ENCODE measurements at regions not wholly inside any gene's neighbourhood (a gene's known extent, or its start where the extent isn't known, plus 50 kb on each side); places are given as distances from the start of the nearest gene placed in this dataset.
"Not testable (repeated sequence)": the region's sequence is repeated elsewhere in the genome, so short reads cannot be mapped to it uniquely, and the experiment has no call there.

- no peak overlapping the region for H3K27ac ChIP-seq
- TF ChIP-seq ZFX (IDR thresholded peaks at IDR 0.05; ENCODE audit: borderline replicate concordance) = no peak
- TF ChIP-seq CTCF (IDR thresholded peaks at IDR 0.05) = peak; percentile 52
These were observed 53.9 kb upstream of the HEPH start for GRCh38 chrX:66110112-66110511.

GRCh38 chrX:66107860-66108259, 56.2 kb upstream of the HEPH start:
- H3K27ac ChIP-seq = not testable (repeated sequence)

GRCh38 chrX:66102398-66102797, 61.6 kb upstream of the HEPH start:
- H3K27ac ChIP-seq = not testable (repeated sequence)

GRCh38 chrX:66098162-66098561, 58.3 kb upstream of the VSIG4 start:
- H3K27ac ChIP-seq = no peak overlapping the region
- TF ChIP-seq ZFX (IDR thresholded peaks at IDR 0.05; ENCODE audit: borderline replicate concordance) (no peak), CTCF (IDR thresholded peaks at IDR 0.05) (no peak)

- H3K27ac ChIP-seq = not testable (repeated sequence)
These were observed 57.1 kb upstream of the VSIG4 start for GRCh38 chrX:66096987-66097386.

- H3K27ac ChIP-seq = not testable (repeated sequence)
These were observed 50.1 kb upstream of the VSIG4 start for GRCh38 chrX:66090004-66090403.
